B cell (primary cell): ENCODE measurements at regions not wholly inside any gene's neighbourhood (a gene's known extent, or its start where the extent isn't known, plus 50 kb on each side); places are given as distances from the start of the nearest gene placed in this dataset.

Experiments
- ATAC-seq: fragments of 200-7000 bp; cut with Tn5 transposase; one replicate; pipeline ENCODE4 v1.10.0; 2021; ENCODE audit warnings: low read depth, mild to moderate bottlenecking, moderate number of reproducible peaks, moderate library complexity
- CTCF ChIA-PET: fragments of 350-600 bp; sonication (Branson Sonifier 250); formaldehyde crosslinking; loops from one replicate; lab custom pipeline; 2021; ENCODE audit warnings: antibody characterized with exemption, inconsistent platforms; lab: Charles Lee
- POLR2A ChIA-PET: fragments of 350-600 bp; sonication (Branson Sonifier 250); formaldehyde crosslinking; loops from one replicate; lab custom pipeline; 2021; ENCODE audit warnings: antibody characterized with exemption; lab: Charles Lee
- DNase-seq: peaks from one replicate; pipeline ENCODE4 v3.0.0; 2013
- H2AFZ ChIP-seq: 2 replicates; pipeline ENCODE4 v1.6.1; 2012; ENCODE audit warnings: mild to moderate bottlenecking, low read depth, low read length; ENCODE audit not compliant: insufficient read depth, poor library complexity, severe bottlenecking
- H3K27ac ChIP-seq, 2 donors: 1 replicate in 1 of 2; 2 replicates in 1 of 2; pipeline ENCODE4 v1.5.1; 2012 to 2013; ENCODE audit warnings: low read length in 2 of 2, mild to moderate bottlenecking in 2 of 2, moderate library complexity in 1 of 2
- H3K27me3 ChIP-seq, 4 experiments: fragments of 200-600 bp in 1 of 4; sonication (generic) in 1 of 4; replicated peaks in 1 of 4; 1 replicate in 2 of 4; 2 replicates in 2 of 4; pipeline versions ENCODE4 v1.6.1 to v1.7.0; 2013 to 2016; ENCODE audit warnings: low read length in 3 of 4, mild to moderate bottlenecking in 2 of 4, mixed read lengths in 1 of 4, moderate library complexity in 1 of 4; ENCODE audit not compliant: insufficient read depth in 4 of 4, control insufficient read depth in 3 of 4; ENCODE audit errors: control extremely low read depth in 1 of 4
- H3K36me3 ChIP-seq, 2 experiments: replicated peaks in 1 of 2; 1 replicate in 1 of 2; 2 replicates in 1 of 2; pipeline versions ENCODE4 v1.6.1 to v1.7.1; 2013; ENCODE audit warnings: low read length in 1 of 2; ENCODE audit not compliant: insufficient read depth in 2 of 2, control insufficient read depth in 1 of 2; ENCODE audit errors: control extremely low read depth in 1 of 2, extremely low read depth in 1 of 2
- H3K4me1 ChIP-seq, 2 donors: fragments of 200-600 bp in 1 of 2; sonication (generic) in 1 of 2; 1 replicate in 1 of 2; 2 replicates in 1 of 2; pipeline versions ENCODE4 v1.5.1 to v1.6.1; 2013 to 2017; ENCODE audit warnings: low read length in 2 of 2; ENCODE audit not compliant: control insufficient read depth in 2 of 2, insufficient read depth in 2 of 2
- H3K4me2 ChIP-seq: replicated peaks from 2 replicates; pipeline ENCODE3; 2012; ENCODE audit warnings: mild to moderate bottlenecking, low read depth, low read length; ENCODE audit not compliant: poor library complexity, severe bottlenecking
- H3K4me3 ChIP-seq, 5 experiments: fragments of 200-600 bp in 1 of 5; sonication (generic) in 1 of 5; 1 replicate in 3 of 5; 2 replicates in 2 of 5; pipeline versions ENCODE4 v1.5.1 to v1.7.0; 2011 to 2016; ENCODE audit warnings: low read length in 4 of 5, mild to moderate bottlenecking in 4 of 5, low read depth in 2 of 5, control low read depth in 1 of 5, moderate library complexity in 1 of 5; ENCODE audit not compliant: insufficient read depth in 1 of 5; ENCODE audit errors: control extremely low read depth in 1 of 5, extremely low read depth in 1 of 5
- H3K79me2 ChIP-seq: fragments of 200-600 bp; sonication (generic); one replicate; pipeline ENCODE4 v1.6.0; 2016; ENCODE audit warnings: low read length; ENCODE audit not compliant: control insufficient read depth, insufficient read depth
- H3K9ac ChIP-seq: fragments of 200-600 bp; sonication (generic); 2 replicates; pipeline ENCODE4 v1.6.1; 2017; ENCODE audit warnings: mild to moderate bottlenecking, low read length, moderate library complexity
- H3K9me3 ChIP-seq, 3 donors: one replicate each; pipeline versions ENCODE4 v1.6.1 to v1.7.1; 2013; ENCODE audit warnings: low read length in 2 of 3; ENCODE audit not compliant: control insufficient read depth in 2 of 3, insufficient read depth in 1 of 3; ENCODE audit errors: control extremely low read depth in 1 of 3
- H4K20me1 ChIP-seq: 2 replicates; pipeline ENCODE4 v1.6.0; 2012; ENCODE audit warnings: mild to moderate bottlenecking, low read length; ENCODE audit not compliant: insufficient read depth, control insufficient read depth, poor library complexity, severe bottlenecking
- H3K27ac Mint-ChIP-seq: one replicate; pipeline ENCODE4 v1.8.0; 2021; ENCODE audit warnings: mixed read lengths
- H3K27me3 Mint-ChIP-seq: one replicate; pipeline ENCODE4 v1.8.0; 2021; ENCODE audit warnings: mixed read lengths
- H3K4me1 Mint-ChIP-seq: one replicate; pipeline ENCODE4 v1.8.0; 2021; ENCODE audit warnings: mixed read lengths
- H3K4me3 Mint-ChIP-seq: one replicate; pipeline ENCODE4 v1.8.0; 2021; ENCODE audit warnings: mixed read lengths
- H3K9me3 Mint-ChIP-seq: one replicate; pipeline ENCODE4 v1.8.0; 2022; ENCODE audit warnings: mixed read lengths; ENCODE audit not compliant: insufficient read depth
- CTCF ChIP-seq: fragments of 200-600 bp; IDR thresholded peaks from one replicate; pipeline ENCODE4 v1.8.0; 2022; ENCODE audit warnings: antibody characterized with exemption, mild to moderate bottlenecking
- EZH2 ChIP-seq: IDR thresholded peaks from 2 replicates; pipeline ENCODE4 v1.6.1; 2012; ENCODE audit warnings: borderline replicate concordance, low read depth, mild to moderate bottlenecking, moderate library complexity, low read length; ENCODE audit not compliant: insufficient read depth, poor library complexity, severe bottlenecking
- WGBS: methylation state at CpG from one replicate; pipeline ENCODE4 v1.1.5; 2013; ENCODE audit warnings: missing lambda C conversion rate; ENCODE audit not compliant: insufficient coverage; 5-methylcytosine and 5-hydroxymethylcytosine counted together
- intact Hi-C: fragments of 100-400 bp; cut with micrococcal nuclease; formaldehyde crosslinking; loops from one replicate; pipeline ENCODE4 v1.10.0; 2022

DNA sequence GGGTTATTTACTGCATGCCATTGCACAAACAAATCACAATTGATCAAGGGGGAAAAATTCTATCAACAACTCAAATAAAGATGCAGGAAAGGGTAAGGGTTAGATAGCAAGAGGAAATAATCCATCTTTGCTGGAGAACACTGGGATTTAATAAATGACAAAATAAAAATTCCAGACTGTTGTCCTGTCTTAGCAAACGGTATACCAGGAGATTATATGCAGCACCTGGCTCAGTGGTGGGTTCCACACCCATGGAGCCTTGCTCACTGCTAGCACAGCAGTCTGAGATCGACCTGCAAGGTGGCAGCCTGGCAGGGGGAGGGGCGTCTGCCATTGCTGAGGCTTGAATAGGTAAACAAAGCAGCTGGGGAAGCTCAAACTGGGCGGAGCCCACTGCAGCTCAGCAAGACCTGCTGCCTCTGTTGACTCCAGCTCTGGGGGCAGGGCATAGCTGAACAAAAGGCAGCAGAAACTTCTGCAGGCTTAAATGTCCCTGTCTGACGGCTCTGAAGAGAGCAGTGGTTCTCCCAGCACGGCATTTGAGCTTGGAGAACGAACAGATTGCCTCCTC is 296.5 kb upstream of the THSD7B start:
- WGBS = 68% methylated on average over 7 of the region's 7 CpGs
- H4K20me1 ChIP-seq = no peaks in the 10 kb centered on the region
- DNase-seq (no peak), ATAC-seq (no peak)
- no peaks in the 10 kb centered on the region for H3K4me1 Mint-ChIP-seq
- peaks cover 0 to 4% (median 0%) of the 10 kb centered on the region in 3 donors for H3K9me3 ChIP-seq
- ChIA-PET POLR2A (no interaction called here), CTCF (no interaction called here)
- no peak overlapping the region for H3K4me2 ChIP-seq
- H3K27ac ChIP-seq = no peak overlapping the region
- no peaks in the 10 kb centered on the region for H3K9me3 Mint-ChIP-seq
- TF ChIP-seq CTCF (no peak), EZH2 (no peak)
- H3K27me3 Mint-ChIP-seq = peaks cover 38% of the 10 kb centered on the region
- H3K79me2 ChIP-seq = no peaks in the 10 kb centered on the region
- no peaks in the 10 kb centered on the region for H3K36me3 ChIP-seq
- H2AFZ ChIP-seq = no peak overlapping the region
- no peak overlapping the region for H3K9ac ChIP-seq
- H3K27ac Mint-ChIP-seq = no peak overlapping the region
- H3K4me3 Mint-ChIP-seq = no peak overlapping the region
- intact Hi-C loops = no loop called here
- peaks cover 0 to 12% (median 2%) of the 10 kb centered on the region in 4 experiments for H3K27me3 ChIP-seq
- no peak overlapping the region for H3K4me3 ChIP-seq
- H3K4me1 ChIP-seq = no peaks in the 10 kb centered on the region

GRCh38 chr2:136452528-136452927 is 312.8 kb upstream of the THSD7B start:
- H3K36me3 ChIP-seq = no peaks in the 10 kb centered on the region
- Mint-ChIP-seq H3K4me3 (no peak overlapping the region), H3K4me1 (no peaks in the 10 kb centered on the region), H3K27me3 (peaks cover 36% of the 10 kb centered on the region), H3K27ac (no peak overlapping the region), H3K9me3 (no peaks in the 10 kb centered on the region)
- CTCF ChIA-PET = no interaction called here
- no peak for DNase-seq
- ATAC-seq = no peak
- 100% methylated on average over 1 of the region's 1 CpG for WGBS
- no peaks in the 10 kb centered on the region for H3K79me2 ChIP-seq
- no peak overlapping the region for H3K27ac ChIP-seq
- peaks cover 0 to 19% (median 5%) of the 10 kb centered on the region in 4 experiments for H3K27me3 ChIP-seq
- H2AFZ ChIP-seq = no peak overlapping the region
- H3K9me3 ChIP-seq = no peaks in the 10 kb centered on the region
- H3K9ac ChIP-seq = no peak overlapping the region
- intact Hi-C loops = no loop called here
- no peak for TF ChIP-seq CTCF
- no peak for TF ChIP-seq EZH2
- H3K4me2 ChIP-seq = no peak overlapping the region
- POLR2A ChIA-PET = no interaction called here
- no peak overlapping the region for H3K4me3 ChIP-seq
- H4K20me1 ChIP-seq = no peaks in the 10 kb centered on the region
- no peaks in the 10 kb centered on the region for H3K4me1 ChIP-seq
